IMR-90 (cell line): ENCODE measurements at regions not wholly inside any gene's neighbourhood (a gene's known extent, or its start where the extent isn't known, plus 50 kb on each side); places are given as distances from the start of the nearest gene placed in this dataset.

Source experiments
- ATAC-seq: fragments of 200-7000 bp; cut with Tn5 transposase; 2 replicates; pipeline ENCODE4 v1.9.1; 2020; ENCODE audit warnings: low read depth, mild to moderate bottlenecking, moderate library complexity
- BruUV-seq: library from RNA; stranded (reverse); fragments of 400-500 nt; replicated peaks from 2 replicates; lab custom pipeline; 2021; lab: Mats Ljungman, UMichigan
- CTCF ChIA-PET: fragments of 300-600 bp; formaldehyde crosslinking; extraction: SDS; loops from one replicate; lab custom pipeline; 2021; ENCODE audit warnings: antibody characterized with exemption; lab: Yijun Ruan, JAX
- POLR2A ChIA-PET: fragments of 300-600 bp; sonication (Branson Sonifier 250); formaldehyde crosslinking; loops from one replicate; lab custom pipeline; 2022; ENCODE audit warnings: antibody characterized with exemption; ENCODE audit not compliant: unreplicated experiment; lab: Charles Lee
- DNase-seq: peaks from one replicate; pipeline ENCODE4 v3.0.0; 2013
- H2AFZ ChIP-seq: replicated peaks from 2 replicates; pipeline ENCODE3; 2013; ENCODE audit warnings: low read length, mild to moderate bottlenecking; ENCODE audit not compliant: poor library complexity
- H2AK5ac ChIP-seq: 2 replicates; pipeline ENCODE4 v1.6.1; 2013; ENCODE audit warnings: low read depth, low read length, inconsistent platforms
- H2AK9ac ChIP-seq: replicated peaks from 2 replicates; pipeline ENCODE3; 2013; ENCODE audit warnings: mild to moderate bottlenecking, low read depth, low read length, moderate library complexity; ENCODE audit not compliant: poor library complexity
- H2BK120ac ChIP-seq: 2 replicates; pipeline ENCODE4 v1.6.1; 2013; ENCODE audit warnings: low read depth, low read length, inconsistent platforms
- H2BK15ac ChIP-seq: 3 replicates; pipeline ENCODE4 v1.6.1; 2013; ENCODE audit warnings: low read depth, low read length, inconsistent platforms
- H2BK20ac ChIP-seq: 2 replicates; pipeline ENCODE4 v1.6.1; 2013; ENCODE audit warnings: low read depth, mild to moderate bottlenecking, inconsistent platforms, low read length, moderate library complexity
- H2BK5ac ChIP-seq: 2 replicates; pipeline ENCODE4 v1.6.1; 2013; ENCODE audit warnings: mild to moderate bottlenecking, low read depth, low read length, inconsistent platforms; ENCODE audit not compliant: poor library complexity, severe bottlenecking
- H3K14ac ChIP-seq: replicated peaks from 2 replicates; pipeline ENCODE4 v1.6.1; 2013; ENCODE audit warnings: low read depth, low read length, inconsistent platforms
- H3K18ac ChIP-seq: 2 replicates; pipeline ENCODE4 v1.6.1; 2013; ENCODE audit warnings: low read depth, low read length, control low read depth
- H3K23ac ChIP-seq: 2 replicates; pipeline ENCODE4 v1.6.1; 2013; ENCODE audit warnings: low read depth, low read length, inconsistent platforms
- H3K27ac ChIP-seq: 2 replicates; pipeline ENCODE4 v1.5.1; 2013; ENCODE audit warnings: mild to moderate bottlenecking, control low read depth, low read length; ENCODE audit not compliant: insufficient read depth
- H3K27me3 ChIP-seq: 2 replicates; pipeline ENCODE4 v1.6.1; 2013; ENCODE audit warnings: low read length; ENCODE audit not compliant: control insufficient read depth, insufficient read depth
- H3K36me3 ChIP-seq: 2 replicates; pipeline ENCODE4 v1.6.1; 2013; ENCODE audit warnings: low read length, mixed read lengths; ENCODE audit not compliant: control insufficient read depth, insufficient read depth
- H3K4ac ChIP-seq: 2 replicates; pipeline ENCODE4 v1.6.1; 2013; ENCODE audit warnings: low read depth, low read length, inconsistent platforms
- H3K4me1 ChIP-seq: 2 replicates; pipeline ENCODE4 v1.6.1; 2013; ENCODE audit warnings: low read length, mixed read lengths; ENCODE audit not compliant: control insufficient read depth, insufficient read depth
- H3K4me2 ChIP-seq: 2 replicates; pipeline ENCODE4 v1.6.1; 2013; ENCODE audit warnings: low read depth, mild to moderate bottlenecking, control low read depth, low read length, moderate library complexity
- H3K4me3 ChIP-seq: 2 replicates; pipeline ENCODE4 v1.5.1; 2013; ENCODE audit warnings: low read depth, mild to moderate bottlenecking, control low read depth, low read length, moderate library complexity; ENCODE audit not compliant: insufficient read depth
- H3K56ac ChIP-seq: 2 replicates; pipeline ENCODE4 v1.6.1; 2013; ENCODE audit warnings: low read length, inconsistent platforms; ENCODE audit not compliant: insufficient read depth; ENCODE audit errors: extremely low read depth
- H3K79me1 ChIP-seq, 2 experiments: 2 replicates each; pipeline ENCODE4 v1.6.1; 2013; ENCODE audit warnings: low read length in 2 of 2, inconsistent platforms in 1 of 2, low read depth in 1 of 2
- H3K9ac ChIP-seq: 2 replicates; pipeline ENCODE4 v1.6.1; 2013; ENCODE audit warnings: low read depth, low read length, control low read depth
- H3K9me1 ChIP-seq: 2 replicates; pipeline ENCODE4 v1.6.1; 2013; ENCODE audit warnings: low read length, inconsistent platforms; ENCODE audit not compliant: insufficient read depth
- H3K9me3 ChIP-seq: 2 replicates; pipeline ENCODE4 v1.6.1; 2013; ENCODE audit warnings: low read length; ENCODE audit not compliant: control insufficient read depth, insufficient read depth
- H4K20me1 ChIP-seq: 2 replicates; pipeline ENCODE4 v1.6.1; 2013; ENCODE audit warnings: low read length, inconsistent platforms; ENCODE audit not compliant: insufficient read depth
- H4K5ac ChIP-seq: 2 replicates; pipeline ENCODE4 v1.6.1; 2013; ENCODE audit warnings: mild to moderate bottlenecking, low read depth, low read length, control low read depth
- H4K8ac ChIP-seq, 2 experiments: 2 replicates each; pipeline ENCODE4 v1.6.1; 2013; ENCODE audit warnings: low read depth in 2 of 2, low read length in 2 of 2, control low read depth in 1 of 2, inconsistent platforms in 1 of 2
- H4K91ac ChIP-seq: 2 replicates; pipeline ENCODE4 v1.6.1; 2013; ENCODE audit warnings: low read depth, low read length, inconsistent platforms; ENCODE audit not compliant: insufficient read depth
- BHLHE40 ChIP-seq: fragments of 150-350 bp; IDR thresholded peaks from 2 replicates; pipeline ENCODE4 v1.6.1; 2016; ENCODE audit warnings: mild to moderate bottlenecking, low read depth, low read length
- CEBPB ChIP-seq: IDR thresholded peaks from 2 replicates; pipeline ENCODE4 v1.6.1; 2012; ENCODE audit warnings: low read depth, low read length, improper control_type of control experiment
- CHD1 ChIP-seq: IDR thresholded peaks from 2 replicates; pipeline ENCODE4 v1.6.1; 2012; ENCODE audit warnings: low read depth, low read length, improper control_type of control experiment
- FOS ChIP-seq: fragments of 150-350 bp; IDR thresholded peaks from 2 replicates; pipeline ENCODE4 v1.6.1; 2016; ENCODE audit warnings: low read depth, low read length
- MAFK ChIP-seq: IDR thresholded peaks from 2 replicates; pipeline ENCODE4 v1.6.1; 2012; ENCODE audit warnings: low read depth, low read length, improper control_type of control experiment
- MAZ ChIP-seq: IDR thresholded peaks from 2 replicates; pipeline ENCODE4 v1.6.1; 2012; ENCODE audit warnings: low read depth, mild to moderate bottlenecking, low read length, improper control_type of control experiment, moderate library complexity, borderline replicate concordance
- MXI1 ChIP-seq: IDR thresholded peaks from 2 replicates; pipeline ENCODE4 v1.6.1; 2012; ENCODE audit warnings: low read depth, mild to moderate bottlenecking, low read length, moderate library complexity, borderline replicate concordance
- NFE2L2 ChIP-seq: fragments of 150-350 bp; IDR thresholded peaks from 2 replicates; pipeline ENCODE4 v1.6.1; 2016; ENCODE audit warnings: low read depth, mild to moderate bottlenecking, low read length
- POLR2A ChIP-seq: IDR thresholded peaks from 2 replicates; pipeline ENCODE4 v1.6.1; 2012; ENCODE audit warnings: mild to moderate bottlenecking, low read depth, low read length
- RAD21 ChIP-seq: IDR thresholded peaks from 2 replicates; pipeline ENCODE4 v1.6.1; 2012; ENCODE audit warnings: low read length, improper control_type of control experiment
- RCOR1 ChIP-seq: IDR thresholded peaks from 2 replicates; pipeline ENCODE4 v1.6.1; 2012; ENCODE audit warnings: mild to moderate bottlenecking, low read length, improper control_type of control experiment; ENCODE audit not compliant: insufficient replicate concordance
- RFX5 ChIP-seq: IDR thresholded peaks from 2 replicates; pipeline ENCODE4 v1.8.0; 2012; ENCODE audit warnings: low read depth, mild to moderate bottlenecking, low read length, moderate library complexity
- SMC3 ChIP-seq: fragments of 150-350 bp; IDR thresholded peaks from 2 replicates; pipeline ENCODE4 v1.6.1; 2016; ENCODE audit warnings: low read depth, mild to moderate bottlenecking, antibody characterized with exemption, low read length, moderate library complexity
- WGBS, 2 experiments: methylation state at CpG; one replicate each; pipeline versions ENCODE4 v1.1.5 to v1.1.7; 2013; ENCODE audit warnings: missing lambda C conversion rate in 2 of 2; ENCODE audit not compliant: insufficient read length in 1 of 2; ENCODE audit errors: extremely low coverage in 2 of 2; 5-methylcytosine and 5-hydroxymethylcytosine counted together
- dilution Hi-C: fragments of 300-500 bp; cut with HindIII; formaldehyde crosslinking; loops from one replicate; pipeline ENCODE4 v1.14.3; 2018; ENCODE audit warnings: low sequenced_read_pairs; ENCODE audit not compliant: unreplicated experiment
- in situ Hi-C: fragments of 300-500 bp; cut with MboI; formaldehyde crosslinking; loops from 3 replicates; pipeline ENCODE4 v1.14.3; 2019; ENCODE audit warnings: low sequenced_read_pairs, inconsistent platforms, mixed read lengths
- intact Hi-C: fragments of 100-400 bp; cut with micrococcal nuclease; formaldehyde crosslinking; loops from 2 replicates; pipeline ENCODE4 v1.10.0; 2022
- TF ChIP-seq, protein P1 (sequence below): fragments of 150-350 bp; IDR thresholded peaks from 2 replicates; pipeline ENCODE4 v1.6.1; 2016; ENCODE audit warnings: low read depth, mild to moderate bottlenecking, low read length, moderate library complexity, borderline replicate concordance
- TF ChIP-seq, protein P2 (sequence below): conservative IDR thresholded peaks from 2 replicates; pipeline ENCODE4 v1.5.1; 2012; ENCODE audit warnings: mild to moderate bottlenecking, low read depth, low read length, improper control_type of control experiment
- TF ChIP-seq, protein P3 (sequence below): fragments of 150-350 bp; IDR thresholded peaks from 2 replicates; pipeline ENCODE4 v1.6.1; 2017; ENCODE audit warnings: mild to moderate bottlenecking, antibody characterized with exemption, low read length, low read depth

DNA sequence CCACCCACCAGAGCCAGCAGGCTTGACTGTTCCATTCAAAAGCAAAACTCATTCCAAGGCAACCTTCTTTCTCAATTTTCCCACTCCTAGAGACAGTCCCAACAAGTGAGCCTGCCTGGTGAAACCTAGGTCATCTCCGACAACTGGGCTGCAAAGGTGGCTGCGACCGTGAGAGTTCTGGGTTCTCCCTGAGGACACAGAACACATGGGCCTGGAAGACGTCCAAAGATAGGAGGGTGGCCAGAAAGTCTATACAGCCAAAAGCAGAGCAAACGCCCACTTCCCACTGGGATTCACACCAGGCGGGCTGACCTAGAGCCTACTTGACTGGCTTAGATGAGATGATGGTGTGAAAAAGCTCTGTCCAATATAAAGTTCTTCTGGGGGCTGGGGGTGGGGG is 90.2 kb upstream of the GRIK3 start:
- intact Hi-C loops: no loop called here
- ATAC-seq (no peak), DNase-seq (no peak)
- CTCF ChIA-PET: interaction anchor here (0.8 kb wide), 1 partner anchor 16 kb away, joined by 3 read pairs; no protein-coding TSS in a partner anchor
- BruUV-seq: no TSS peak
- H2BK15ac ChIP-seq: no peak overlapping the region
- H3K4me1 ChIP-seq: no peaks in the 10 kb centered on the region
- H3K27me3 ChIP-seq: no peaks in the 10 kb centered on the region
- no peaks in the 10 kb centered on the region for H3K79me1 ChIP-seq
- no peak overlapping the region for H3K18ac ChIP-seq
- H3K9me3 ChIP-seq: no peaks in the 10 kb centered on the region
- H4K8ac ChIP-seq: no peak overlapping the region
- H3K14ac ChIP-seq: no peak overlapping the region
- no peak overlapping the region for H3K27ac ChIP-seq
- POLR2A ChIA-PET: no interaction called here
- H4K20me1 ChIP-seq: no peaks in the 10 kb centered on the region
- H2BK5ac ChIP-seq: no peak overlapping the region
- H3K4me3 ChIP-seq: no peak overlapping the region
- H3K9me1 ChIP-seq: no peaks in the 10 kb centered on the region
- in situ Hi-C loops: no loop called here
- no peak overlapping the region for H2BK120ac ChIP-seq
- dilution Hi-C loops: no loop called here
- H3K23ac ChIP-seq: no peak overlapping the region
- H3K4ac ChIP-seq: no peak overlapping the region
- no peak overlapping the region for H4K5ac ChIP-seq
- no peak overlapping the region for H2BK20ac ChIP-seq
- H2AK5ac ChIP-seq: no peak overlapping the region
- H2AFZ ChIP-seq: no peak overlapping the region
- H4K91ac ChIP-seq: no peak overlapping the region
- no peak overlapping the region for H3K9ac ChIP-seq
- H3K36me3 ChIP-seq: no peaks in the 10 kb centered on the region
- H3K4me2 ChIP-seq: no peak overlapping the region
- no peak overlapping the region for H3K56ac ChIP-seq
- H2AK9ac ChIP-seq: no peak overlapping the region
- WGBS, 2 experiments: no CpG with 5 or more reads among the region's 6 CpGs
- no peak for TF ChIP-seq NFE2L2
- TF ChIP-seq RFX5: no peak
- TF ChIP-seq, protein P1, sequence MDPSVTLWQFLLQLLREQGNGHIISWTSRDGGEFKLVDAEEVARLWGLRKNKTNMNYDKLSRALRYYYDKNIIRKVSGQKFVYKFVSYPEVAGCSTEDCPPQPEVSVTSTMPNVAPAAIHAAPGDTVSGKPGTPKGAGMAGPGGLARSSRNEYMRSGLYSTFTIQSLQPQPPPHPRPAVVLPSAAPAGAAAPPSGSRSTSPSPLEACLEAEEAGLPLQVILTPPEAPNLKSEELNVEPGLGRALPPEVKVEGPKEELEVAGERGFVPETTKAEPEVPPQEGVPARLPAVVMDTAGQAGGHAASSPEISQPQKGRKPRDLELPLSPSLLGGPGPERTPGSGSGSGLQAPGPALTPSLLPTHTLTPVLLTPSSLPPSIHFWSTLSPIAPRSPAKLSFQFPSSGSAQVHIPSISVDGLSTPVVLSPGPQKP: no peak
- TF ChIP-seq CEBPB: no peak
- no peak for TF ChIP-seq RAD21
- no peak for TF ChIP-seq RCOR1
- TF ChIP-seq MXI1: no peak
- TF ChIP-seq CHD1: no peak
- no peak for TF ChIP-seq MAZ
- TF ChIP-seq POLR2A: no peak
- TF ChIP-seq, protein P2, sequence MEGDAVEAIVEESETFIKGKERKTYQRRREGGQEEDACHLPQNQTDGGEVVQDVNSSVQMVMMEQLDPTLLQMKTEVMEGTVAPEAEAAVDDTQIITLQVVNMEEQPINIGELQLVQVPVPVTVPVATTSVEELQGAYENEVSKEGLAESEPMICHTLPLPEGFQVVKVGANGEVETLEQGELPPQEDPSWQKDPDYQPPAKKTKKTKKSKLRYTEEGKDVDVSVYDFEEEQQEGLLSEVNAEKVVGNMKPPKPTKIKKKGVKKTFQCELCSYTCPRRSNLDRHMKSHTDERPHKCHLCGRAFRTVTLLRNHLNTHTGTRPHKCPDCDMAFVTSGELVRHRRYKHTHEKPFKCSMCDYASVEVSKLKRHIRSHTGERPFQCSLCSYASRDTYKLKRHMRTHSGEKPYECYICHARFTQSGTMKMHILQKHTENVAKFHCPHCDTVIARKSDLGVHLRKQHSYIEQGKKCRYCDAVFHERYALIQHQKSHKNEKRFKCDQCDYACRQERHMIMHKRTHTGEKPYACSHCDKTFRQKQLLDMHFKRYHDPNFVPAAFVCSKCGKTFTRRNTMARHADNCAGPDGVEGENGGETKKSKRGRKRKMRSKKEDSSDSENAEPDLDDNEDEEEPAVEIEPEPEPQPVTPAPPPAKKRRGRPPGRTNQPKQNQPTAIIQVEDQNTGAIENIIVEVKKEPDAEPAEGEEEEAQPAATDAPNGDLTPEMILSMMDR: no peak
- no peak for TF ChIP-seq MAFK
- no peak for TF ChIP-seq BHLHE40
- no peak for TF ChIP-seq FOS
- TF ChIP-seq, protein P3, sequence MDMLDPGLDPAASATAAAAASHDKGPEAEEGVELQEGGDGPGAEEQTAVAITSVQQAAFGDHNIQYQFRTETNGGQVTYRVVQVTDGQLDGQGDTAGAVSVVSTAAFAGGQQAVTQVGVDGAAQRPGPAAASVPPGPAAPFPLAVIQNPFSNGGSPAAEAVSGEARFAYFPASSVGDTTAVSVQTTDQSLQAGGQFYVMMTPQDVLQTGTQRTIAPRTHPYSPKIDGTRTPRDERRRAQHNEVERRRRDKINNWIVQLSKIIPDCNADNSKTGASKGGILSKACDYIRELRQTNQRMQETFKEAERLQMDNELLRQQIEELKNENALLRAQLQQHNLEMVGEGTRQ: no peak
- TF ChIP-seq SMC3: no peak
